Mesodermal cell (in vitro differentiated cells): ENCODE measurements at regions not wholly inside any gene's neighbourhood (a gene's known extent, or its start where the extent isn't known, plus 50 kb on each side); places are given as distances from the start of the nearest gene placed in this dataset.

Experiments used
- H3K27ac ChIP-seq: 2 replicates; pipeline ENCODE4 v1.7.0; 2013; ENCODE audit warnings: mild to moderate bottlenecking, low read depth, low read length, moderate library complexity; ENCODE audit not compliant: severe bottlenecking
- H3K36me3 ChIP-seq: 2 replicates; pipeline ENCODE4 v1.7.1; 2013; ENCODE audit warnings: mild to moderate bottlenecking, low read length, moderate library complexity; ENCODE audit not compliant: control insufficient read depth, insufficient read depth
- H3K4me1 ChIP-seq: one replicate; pipeline ENCODE4 v1.7.1; 2013; ENCODE audit warnings: mild to moderate bottlenecking, low read length; ENCODE audit not compliant: insufficient read depth, control insufficient read depth, poor library complexity, severe bottlenecking
- H3K4me3 ChIP-seq: 2 replicates; pipeline ENCODE4 v1.7.0; 2013; ENCODE audit warnings: low read length, control low read depth, mild to moderate bottlenecking; ENCODE audit not compliant: insufficient read depth, poor library complexity, severe bottlenecking; ENCODE audit errors: extremely low read depth
- H3K9me3 ChIP-seq: 2 replicates; pipeline ENCODE4 v1.7.1; 2013; ENCODE audit warnings: mild to moderate bottlenecking, low read length, moderate library complexity; ENCODE audit not compliant: control insufficient read depth
- WGBS, 2 experiments: methylation state at CpG; one replicate each; pipeline ENCODE4 v1.1.5; 2013; ENCODE audit warnings: missing lambda C conversion rate in 2 of 2; ENCODE audit not compliant: insufficient coverage in 2 of 2; 5-methylcytosine and 5-hydroxymethylcytosine counted together

DNA sequence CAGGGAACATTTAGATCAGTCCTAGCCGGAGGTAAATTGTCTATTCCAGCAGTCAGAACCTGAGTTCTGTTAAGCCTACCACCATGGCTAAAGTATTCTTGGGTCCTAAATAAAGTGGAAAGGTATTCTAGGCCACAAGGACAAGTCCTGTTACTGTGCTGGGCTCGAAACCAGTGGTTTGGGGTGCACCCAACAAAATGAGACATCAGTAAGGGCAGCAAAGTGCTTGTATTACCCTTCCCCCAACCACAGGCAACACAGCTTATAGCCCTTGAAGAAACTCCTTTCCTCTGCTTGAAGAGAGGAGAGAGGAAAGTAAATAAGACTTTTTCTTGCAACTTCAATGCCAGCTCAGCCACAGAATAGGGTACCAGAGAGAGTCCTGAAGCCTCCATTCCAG is 1345.6 kb downstream of the PCDH18 start:
- 100% methylated on average over 1 of the region's 2 CpGs; no CpG with 5 or more reads in 1 of the 2 experiments for WGBS, 2 experiments
- H3K36me3 ChIP-seq = no peaks in the 10 kb centered on the region
- no peaks in the 10 kb centered on the region for H3K9me3 ChIP-seq
- no peaks in the 10 kb centered on the region for H3K4me1 ChIP-seq
- H3K4me3 ChIP-seq = no peak overlapping the region
- H3K27ac ChIP-seq = no peak overlapping the region

DNA sequence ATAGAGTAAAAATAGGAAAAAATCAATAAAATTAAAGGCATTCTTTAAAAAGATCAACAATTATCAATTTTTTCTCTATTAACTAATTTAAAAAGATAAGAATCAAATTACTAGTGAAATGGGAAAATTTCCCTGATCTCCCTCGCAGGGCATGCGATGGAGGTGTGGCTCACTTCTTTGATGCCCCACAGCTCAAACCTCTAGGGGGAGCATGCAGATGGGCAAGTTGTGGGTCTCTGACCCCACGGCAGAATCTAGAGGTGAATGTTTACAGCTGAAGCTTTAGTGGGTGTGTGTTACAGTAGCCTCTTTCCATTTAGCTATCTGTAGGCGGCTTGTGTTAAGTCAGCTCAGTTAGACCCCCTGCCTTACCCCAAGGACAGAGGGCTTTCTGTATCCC is 1348.8 kb downstream of the PCDH18 start:
- H3K36me3 ChIP-seq = no peaks in the 10 kb centered on the region
- H3K4me3 ChIP-seq = no peak overlapping the region
- no peak overlapping the region for H3K27ac ChIP-seq
- H3K9me3 ChIP-seq = no peaks in the 10 kb centered on the region
- WGBS, 2 experiments = 100% methylated on average over 1 of the region's 4 CpGs; no CpG with 5 or more reads in 1 of the 2 experiments
- H3K4me1 ChIP-seq = no peaks in the 10 kb centered on the region

DNA sequence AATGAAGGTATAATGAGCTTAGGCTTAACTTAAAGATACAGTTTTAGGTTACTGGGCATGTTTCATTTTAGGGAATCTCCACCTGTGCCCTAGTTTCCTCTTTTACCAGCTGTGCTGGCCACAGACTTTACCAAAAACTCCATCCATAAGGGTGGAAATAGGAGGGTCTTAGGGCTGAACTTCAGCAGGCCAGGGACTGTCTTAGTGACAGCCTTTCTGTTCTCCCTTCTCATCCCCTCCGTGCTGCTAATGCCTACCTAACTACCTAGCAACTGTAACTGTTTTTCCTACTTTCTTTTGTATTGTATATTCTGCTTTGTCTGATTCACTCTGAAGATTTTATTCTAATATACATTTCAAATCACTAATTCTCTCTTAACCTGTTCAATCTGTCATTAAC is 1375.3 kb downstream of the PCDH18 start:
- Histone ChIP-seq H3K36me3 (no peaks in the 10 kb centered on the region), H3K9me3 (peaks cover under 1% of the 10 kb centered on the region), H3K4me1 (no peaks in the 10 kb centered on the region), H3K27ac (no peak overlapping the region), H3K4me3 (no peak overlapping the region)
- WGBS, 2 experiments = no CpG with 5 or more reads among the region's 1 CpG

DNA sequence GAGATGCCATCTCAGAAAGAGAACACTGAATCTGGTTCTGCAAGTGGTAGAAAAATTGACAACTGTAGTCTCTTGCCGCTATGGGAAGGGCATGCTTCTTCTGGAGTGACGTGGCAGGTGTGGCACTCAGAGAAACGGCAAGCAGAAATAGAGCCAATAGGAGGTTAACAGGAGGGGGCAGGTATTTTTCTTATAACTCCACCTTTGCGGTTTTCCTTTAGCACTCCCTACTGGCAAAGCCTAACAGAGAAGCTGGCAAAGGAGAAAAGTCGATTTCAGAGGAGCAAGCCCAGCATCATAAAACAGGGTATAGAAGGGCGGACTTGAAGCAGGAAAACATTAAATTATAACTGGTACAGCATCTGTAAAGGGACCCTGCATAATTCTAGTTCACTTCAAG is 1382.2 kb downstream of the PCDH18 start:
- no peaks in the 10 kb centered on the region for H3K4me1 ChIP-seq
- H3K9me3 ChIP-seq = peaks cover 10% of the 10 kb centered on the region
- H3K27ac ChIP-seq = no peak overlapping the region
- H3K4me3 ChIP-seq = no peak overlapping the region
- WGBS, 2 experiments = 88 to 92% methylated on average over 3 to 4 of the region's 6 CpGs
- H3K36me3 ChIP-seq = no peaks in the 10 kb centered on the region

DNA sequence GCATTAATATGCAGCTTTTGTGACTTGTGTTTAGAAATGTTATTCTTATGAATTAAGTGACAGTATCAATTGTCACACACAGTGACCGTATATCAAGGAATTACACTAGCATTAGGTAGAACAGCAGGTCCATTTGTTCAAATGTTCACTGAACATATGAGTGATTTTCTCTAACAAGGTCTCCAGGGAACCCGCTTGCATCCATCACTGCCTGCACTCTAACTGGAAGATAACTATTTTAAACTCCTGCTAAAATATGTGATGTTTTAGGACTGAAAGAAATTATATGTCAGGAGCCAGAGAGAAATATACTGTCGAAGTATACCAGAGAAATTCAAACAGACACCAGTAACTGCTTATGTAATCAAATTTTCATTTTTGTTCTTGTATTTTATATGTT is 1395.7 kb downstream of the PCDH18 start:
- no peak overlapping the region for H3K4me3 ChIP-seq
- no peaks in the 10 kb centered on the region for H3K4me1 ChIP-seq
- H3K36me3 ChIP-seq = no peaks in the 10 kb centered on the region
- H3K9me3 ChIP-seq = no peaks in the 10 kb centered on the region
- WGBS, 2 experiments = 86 to 100% methylated on average over 1 of the region's 3 CpGs
- no peak overlapping the region for H3K27ac ChIP-seq

DNA sequence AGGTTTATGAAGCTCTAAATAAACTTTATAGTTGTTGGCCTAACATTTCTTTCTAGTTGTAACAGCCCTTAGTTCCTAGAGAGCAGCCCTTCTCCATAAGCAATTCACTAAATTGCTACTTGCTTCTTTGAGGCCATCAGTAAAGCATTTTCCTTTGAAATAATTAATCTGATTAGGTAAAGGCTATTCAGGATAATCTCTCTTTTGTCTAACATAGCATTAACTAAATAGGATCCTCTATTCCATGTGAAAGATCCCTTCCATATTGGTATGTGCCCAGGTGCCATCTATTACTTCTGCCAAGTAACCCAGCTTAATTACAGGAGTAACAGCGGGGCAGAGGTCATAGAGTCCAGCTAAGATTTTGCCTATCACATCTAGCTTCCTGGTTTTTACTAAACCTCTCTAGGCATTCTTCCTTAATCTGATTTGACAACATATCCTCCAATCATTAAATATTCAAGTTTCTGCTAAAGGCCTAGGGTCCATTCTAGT is 1408.0 kb downstream of the PCDH18 start:
- Histone ChIP-seq H3K36me3 (no peaks in the 10 kb centered on the region), H3K27ac (no peak overlapping the region), H3K9me3 (no peaks in the 10 kb centered on the region), H3K4me1 (no peaks in the 10 kb centered on the region), H3K4me3 (no peak overlapping the region)
- 100% methylated on average over 1 of the region's 1 CpG for WGBS, 2 experiments

DNA sequence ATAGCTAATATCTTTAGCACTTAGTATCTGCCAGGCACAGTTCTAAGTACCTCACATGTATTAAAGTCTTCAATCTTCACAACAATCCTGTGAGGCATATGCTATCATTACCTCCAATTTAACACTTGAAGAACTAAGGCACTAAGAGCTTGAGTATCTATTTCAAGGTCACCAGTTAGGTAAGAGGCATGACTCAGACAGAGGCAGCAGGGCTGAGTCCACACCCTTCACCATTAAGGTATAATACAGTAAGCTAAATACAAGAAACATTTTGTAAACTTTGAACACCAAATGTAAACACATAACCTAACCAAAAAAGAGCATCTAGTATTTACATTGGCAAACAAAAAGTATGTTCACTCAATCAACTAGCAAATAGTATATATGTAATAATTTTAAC is 1410.9 kb downstream of the PCDH18 start:
- H3K4me3 ChIP-seq = no peak overlapping the region

DNA sequence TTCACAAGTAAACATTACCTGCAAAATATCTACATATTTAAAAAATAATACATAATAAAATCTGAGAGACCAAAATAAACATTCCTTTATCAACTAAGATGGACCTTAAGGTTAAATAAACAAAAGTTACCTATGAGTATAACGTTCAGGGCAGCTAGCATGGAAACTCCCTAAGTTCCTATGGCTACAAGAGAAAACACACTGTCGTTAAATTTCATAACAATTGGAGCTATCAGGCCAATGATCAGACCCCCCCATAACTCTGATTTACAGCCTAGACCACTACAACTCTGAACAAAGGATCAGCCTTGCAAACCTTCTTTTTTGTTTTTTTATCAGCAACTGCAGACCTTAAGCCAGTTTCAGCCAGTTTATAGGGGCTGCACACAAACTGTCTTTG is 1418.4 kb downstream of the PCDH18 start:
- Histone ChIP-seq H3K9me3 (no peaks in the 10 kb centered on the region), H3K27ac (no peak overlapping the region), H3K36me3 (no peaks in the 10 kb centered on the region), H3K4me1 (no peaks in the 10 kb centered on the region), H3K4me3 (no peak overlapping the region)
- WGBS, 2 experiments = 69 to 76% methylated on average over 2 of the region's 2 CpGs

More for the DNA sequence above, 1410.9 kb downstream of the PCDH18 start:
- Histone ChIP-seq H3K27ac (no peak overlapping the region), H3K9me3 (no peaks in the 10 kb centered on the region), H3K36me3 (no peaks in the 10 kb centered on the region), H3K4me1 (no peaks in the 10 kb centered on the region)

DNA sequence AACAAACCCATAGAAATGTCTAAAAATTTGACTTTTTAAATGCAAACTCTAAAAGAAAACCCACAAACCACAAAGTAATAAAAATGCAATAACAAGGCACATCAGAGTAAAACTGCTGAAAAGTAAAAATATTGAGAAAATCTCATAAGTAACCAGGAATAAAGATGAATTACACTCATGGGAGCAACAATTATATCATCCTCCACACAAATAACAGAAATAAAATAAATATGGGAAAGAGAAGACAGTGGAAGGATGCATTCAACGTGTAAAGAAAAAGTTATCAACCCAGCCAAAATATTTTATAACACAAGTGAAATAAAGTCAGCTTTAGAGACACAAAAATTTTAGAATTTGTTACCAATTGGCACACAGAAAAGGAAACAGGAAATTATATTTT is 1420.2 kb downstream of the PCDH18 start:
- no CpG with 5 or more reads among the region's 1 CpG for WGBS, 2 experiments
- no peak overlapping the region for H3K4me3 ChIP-seq
- no peaks in the 10 kb centered on the region for H3K36me3 ChIP-seq
- H3K27ac ChIP-seq = no peak overlapping the region
- no peaks in the 10 kb centered on the region for H3K4me1 ChIP-seq
- H3K9me3 ChIP-seq = no peaks in the 10 kb centered on the region

DNA sequence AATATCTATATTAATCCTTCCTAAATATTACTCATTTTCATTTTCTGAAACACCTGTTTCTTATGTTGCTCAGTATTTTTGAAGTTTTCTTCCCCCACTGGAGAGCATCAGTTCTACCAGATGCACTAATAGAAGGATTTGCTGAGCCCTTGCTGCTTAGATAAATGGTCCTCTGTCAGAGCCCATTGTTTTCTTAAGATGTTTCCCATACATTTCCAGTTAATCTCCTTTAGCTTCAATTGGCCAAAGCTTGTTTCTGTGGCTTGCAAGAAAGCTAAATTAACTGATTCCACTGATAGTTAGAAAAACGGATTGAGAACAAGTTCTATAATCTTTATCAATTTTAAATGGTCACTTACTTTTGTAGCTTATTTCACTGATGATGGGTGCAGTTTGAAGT is 1425.5 kb downstream of the PCDH18 start:
- no peak overlapping the region for H3K4me3 ChIP-seq
- no CpG with 5 or more reads among the region's 1 CpG for WGBS, 2 experiments
- no peaks in the 10 kb centered on the region for H3K9me3 ChIP-seq
- no peaks in the 10 kb centered on the region for H3K36me3 ChIP-seq
- H3K4me1 ChIP-seq = no peaks in the 10 kb centered on the region
- no peak overlapping the region for H3K27ac ChIP-seq

DNA sequence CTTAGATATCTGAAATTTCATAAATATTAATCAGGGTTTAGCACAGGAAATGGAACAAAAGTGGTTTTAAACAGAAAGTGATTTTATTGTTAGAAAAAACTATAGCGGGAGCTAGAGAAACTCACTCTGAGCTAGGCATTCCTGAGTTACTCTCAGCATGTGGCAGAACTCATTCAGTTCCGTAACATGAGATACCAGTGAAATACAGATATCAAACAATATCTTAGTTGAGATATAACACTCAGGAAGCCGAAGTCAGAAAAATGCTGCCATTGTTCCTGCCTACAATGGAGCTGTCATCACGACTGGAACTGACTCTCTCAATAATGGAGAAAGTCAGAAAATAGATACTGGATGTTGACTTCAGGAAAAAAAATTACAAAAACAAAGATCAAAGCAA is 1428.7 kb downstream of the PCDH18 start:
- WGBS, 2 experiments = no CpG with 5 or more reads among the region's 4 CpGs

More for the DNA sequence above, 1428.7 kb downstream of the PCDH18 start:
- no peak overlapping the region for H3K27ac ChIP-seq
- H3K4me3 ChIP-seq = no peak overlapping the region
- H3K4me1 ChIP-seq = no peaks in the 10 kb centered on the region
- no peaks in the 10 kb centered on the region for H3K9me3 ChIP-seq
- no peaks in the 10 kb centered on the region for H3K36me3 ChIP-seq
